Fibroblast of skin of back (primary cell): ENCODE measurements at regions not wholly inside any gene's neighbourhood (a gene's known extent, or its start where the extent isn't known, plus 50 kb on each side); places are given as distances from the start of the nearest gene placed in this dataset.
A peak's percentile ranks its signal among the peaks of the same experiment; 100 is the strongest.

Experiments used
- DNase-seq: peaks from one replicate; pipeline ENCODE4 v3.0.0-alpha.2; 2013

DNA sequence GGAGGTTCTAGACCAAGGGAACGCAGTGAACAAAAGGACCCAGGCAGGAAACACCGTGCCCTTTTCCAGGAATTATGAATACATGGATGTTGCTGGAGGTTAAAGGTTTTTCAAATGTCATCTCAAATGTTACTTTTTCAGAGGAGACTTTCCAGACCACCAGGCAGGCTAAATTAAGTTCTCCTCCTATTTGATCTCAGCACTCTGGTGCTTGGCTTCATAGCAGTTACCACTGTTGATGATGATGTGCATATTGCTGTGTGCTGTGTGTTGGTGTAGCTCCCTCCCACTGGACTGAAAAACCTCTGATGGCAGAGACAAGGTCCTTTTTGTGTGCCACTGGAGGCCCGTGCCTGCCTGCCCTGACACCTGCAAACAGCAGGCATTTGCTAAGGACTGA is 137.3 kb upstream of the PTPRM start:
- DNase-seq: no peak

- DNase-seq: no peak
These were observed 130.9 kb upstream of the PTPRM start for GRCh38 chr18:7436166-7436565.

DNA sequence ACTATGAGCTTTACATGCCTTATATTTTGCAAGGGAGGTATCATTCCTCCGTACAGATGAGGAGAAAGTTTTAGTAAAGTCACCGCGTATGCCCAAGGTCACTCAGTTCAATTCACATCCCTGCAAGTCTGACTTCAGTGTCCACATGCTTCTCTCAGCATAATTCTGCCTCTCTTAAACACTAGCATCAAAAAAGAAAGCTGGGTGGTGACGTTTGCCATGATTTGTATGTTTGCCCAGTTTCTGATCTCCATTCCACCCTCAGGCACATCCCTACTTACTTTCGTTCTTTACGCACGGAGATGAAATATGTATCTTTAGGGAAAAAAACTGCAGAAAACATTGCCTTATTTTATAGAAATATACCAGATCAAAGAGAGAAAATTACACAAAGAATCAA is 129.2 kb upstream of the PTPRM start:
- no peak for DNase-seq

GRCh38 chr18:7438646-7439045 is 128.5 kb upstream of the PTPRM start:
- no peak for DNase-seq

DNA sequence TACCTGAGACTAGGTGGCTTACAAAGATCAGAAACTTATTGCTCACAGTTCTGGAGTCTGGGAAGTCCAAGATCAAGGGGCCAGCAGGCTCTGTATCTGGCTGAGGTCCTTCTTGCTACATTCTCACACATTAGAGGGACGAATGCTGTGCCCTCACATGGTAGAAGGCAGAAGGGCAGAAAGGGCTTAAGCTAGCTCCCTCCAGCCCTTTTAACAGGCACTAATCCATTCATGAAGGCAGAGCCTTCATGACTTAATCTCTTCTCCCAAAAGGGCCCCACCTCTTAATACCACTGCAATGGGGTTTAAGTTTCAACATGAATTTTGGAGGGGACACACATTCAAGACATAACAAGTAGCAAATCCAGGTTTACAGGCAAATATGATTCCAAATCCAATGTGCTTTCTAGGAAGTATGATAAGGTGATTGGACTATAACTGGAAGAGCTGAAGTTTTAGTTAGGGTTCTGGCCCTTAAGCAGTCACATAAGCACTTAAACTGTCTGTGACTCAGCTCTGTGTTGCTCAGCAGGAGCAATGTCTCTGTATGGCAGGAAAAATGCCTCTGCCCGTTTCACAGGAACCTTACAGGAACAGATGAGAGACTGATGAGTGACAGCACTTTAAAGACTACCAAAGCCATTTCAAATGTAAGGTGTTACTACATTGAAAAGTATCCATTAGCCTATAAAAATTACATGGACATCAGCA is 119.6 kb upstream of the PTPRM start:
- no peak for DNase-seq

GRCh38 chr18:7452331-7452730 is 114.8 kb upstream of the PTPRM start:
- DNase-seq: peak; percentile 18

DNA sequence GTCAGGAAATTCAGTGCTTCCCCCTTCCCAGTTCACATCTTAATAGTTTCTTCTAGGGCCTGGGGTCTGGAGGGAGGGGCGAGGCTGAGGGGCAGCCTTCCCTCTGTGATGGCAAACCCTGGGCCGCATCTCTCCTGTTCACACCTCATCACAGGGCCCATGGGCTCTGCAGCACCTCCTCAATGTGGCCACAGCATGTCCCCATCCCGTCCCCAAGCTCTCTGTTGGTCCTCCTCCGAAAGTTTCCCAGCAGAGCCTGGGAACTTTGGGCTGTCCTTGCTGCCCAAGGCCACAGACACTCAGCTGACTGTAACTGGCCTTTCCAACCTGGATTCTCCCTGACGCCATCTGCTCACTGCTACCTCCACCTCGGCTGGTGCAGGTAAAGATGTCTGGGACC is 112.7 kb upstream of the PTPRM start:
- DNase-seq: no peak

DNA sequence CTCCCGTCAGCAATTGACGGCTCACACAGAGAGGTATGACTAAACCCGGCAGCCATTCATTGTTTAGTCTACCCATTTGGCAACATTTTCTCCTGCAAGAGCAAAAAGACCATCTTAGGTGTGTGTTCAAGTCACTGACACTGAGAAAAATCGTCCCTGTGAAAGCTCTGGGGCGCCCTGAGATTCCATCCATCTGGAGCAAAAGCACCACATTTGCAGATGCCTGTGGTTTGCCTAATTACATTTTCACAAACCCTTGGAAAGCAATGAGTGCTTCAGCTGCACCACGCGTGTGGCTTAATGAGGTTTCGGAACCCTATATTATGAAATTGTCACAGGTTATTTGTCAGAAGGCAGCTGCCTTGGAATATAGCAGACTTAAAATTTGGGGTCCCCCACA is 110.7 kb upstream of the PTPRM start:
- no peak for DNase-seq

GRCh38 chr18:7457262-7457661 is 109.9 kb upstream of the PTPRM start:
- DNase-seq: no peak

GRCh38 chr18:7458884-7459283 is 108.2 kb upstream of the PTPRM start:
- no peak for DNase-seq

GRCh38 chr18:7459851-7460770 is 107.0 kb upstream of the PTPRM start:
- DNase-seq: no peak

GRCh38 chr18:7464245-7464966 is 102.7 kb upstream of the PTPRM start:
- DNase-seq: no peak

DNA sequence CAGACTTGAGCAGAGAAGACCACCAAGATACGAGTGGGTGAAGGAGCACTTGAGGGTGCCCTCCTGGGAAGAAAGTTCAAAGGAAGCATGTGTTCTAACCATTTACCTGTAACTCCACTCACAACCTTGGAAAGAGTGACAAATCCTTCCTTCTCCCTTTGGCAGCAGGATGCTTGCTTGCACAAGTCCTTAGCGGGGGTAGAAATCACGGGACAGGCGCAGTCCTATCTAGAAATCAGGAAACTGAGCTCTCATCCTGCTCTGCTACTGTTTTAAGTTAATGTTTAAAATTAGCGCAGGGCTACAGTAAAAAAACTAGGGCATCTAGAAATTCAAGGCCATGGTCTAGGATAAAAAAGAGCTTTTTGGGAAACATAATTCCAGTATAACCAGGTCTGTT is 100.9 kb upstream of the PTPRM start:
- no peak for DNase-seq

DNA sequence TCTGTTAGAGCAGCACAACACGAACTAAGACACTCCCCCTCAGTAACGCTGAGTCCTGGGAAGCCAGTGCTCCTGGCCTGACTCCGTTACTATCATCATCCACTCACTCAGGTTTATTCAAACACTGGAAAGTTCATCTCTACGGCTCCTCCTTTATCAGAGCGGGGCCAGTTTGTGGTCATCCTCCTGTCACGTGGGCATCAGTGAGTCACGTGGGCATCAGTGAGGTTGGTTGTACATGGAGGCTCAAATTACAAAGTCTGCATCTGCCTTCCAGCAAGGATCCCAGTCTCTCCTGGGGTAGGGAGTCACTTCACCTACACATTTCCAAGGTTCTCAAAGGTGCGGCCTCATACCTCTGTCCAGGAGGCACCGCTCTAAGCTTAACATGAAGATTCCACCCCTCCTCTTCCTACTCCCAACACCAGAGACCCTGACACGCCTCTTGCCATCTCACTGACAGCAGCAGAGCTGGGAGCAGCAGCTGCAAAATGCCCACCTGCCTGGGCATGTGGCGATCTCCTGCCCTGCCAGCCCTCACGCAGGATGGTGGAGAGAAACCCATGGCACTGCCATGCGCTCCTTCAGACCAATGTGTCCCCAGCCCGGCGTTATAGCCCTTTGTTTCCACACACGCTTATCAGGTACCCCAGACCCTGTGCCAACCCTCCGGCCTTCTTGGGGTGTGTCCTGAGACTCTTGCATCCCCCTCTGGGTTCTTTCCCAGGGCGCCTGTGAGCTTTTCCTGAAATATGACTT is 99.2 kb upstream of the PTPRM start:
- peak; percentile 7 for DNase-seq

GRCh38 chr18:7470101-7470500 is 97.0 kb upstream of the PTPRM start:
- DNase-seq: no peak

GRCh38 chr18:7470503-7470902 is 96.6 kb upstream of the PTPRM start:
- no peak for DNase-seq

DNA sequence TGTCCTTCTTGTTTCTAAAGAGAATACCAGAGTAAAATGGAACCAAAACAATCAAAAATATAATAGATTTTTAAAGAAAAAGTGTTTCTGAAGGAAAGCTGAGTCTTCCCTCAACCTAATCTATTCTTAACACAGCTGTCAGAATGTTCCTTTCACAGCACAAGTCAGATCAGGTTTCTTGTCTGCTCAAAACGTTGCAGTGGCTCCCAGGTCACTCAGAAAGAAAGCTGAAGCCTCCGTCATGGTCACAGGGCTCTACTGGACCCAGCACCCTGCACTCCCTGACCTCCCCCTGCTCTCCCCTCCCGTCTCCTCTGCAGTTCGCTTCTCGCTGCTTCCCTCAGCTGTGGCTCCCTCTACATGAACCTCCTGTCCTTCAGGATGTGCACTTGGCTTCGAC is 90.7 kb upstream of the PTPRM start:
- no peak for DNase-seq

GRCh38 chr18:7479756-7480155 is 87.4 kb upstream of the PTPRM start:
- DNase-seq: no peak

GRCh38 chr18:7480879-7481278 is 86.2 kb upstream of the PTPRM start:
- no peak for DNase-seq

GRCh38 chr18:7482342-7482741 is 84.8 kb upstream of the PTPRM start:
- no peak for DNase-seq

- DNase-seq: no peak
These were observed 81.5 kb upstream of the PTPRM start for GRCh38 chr18:7485616-7486015.

DNA sequence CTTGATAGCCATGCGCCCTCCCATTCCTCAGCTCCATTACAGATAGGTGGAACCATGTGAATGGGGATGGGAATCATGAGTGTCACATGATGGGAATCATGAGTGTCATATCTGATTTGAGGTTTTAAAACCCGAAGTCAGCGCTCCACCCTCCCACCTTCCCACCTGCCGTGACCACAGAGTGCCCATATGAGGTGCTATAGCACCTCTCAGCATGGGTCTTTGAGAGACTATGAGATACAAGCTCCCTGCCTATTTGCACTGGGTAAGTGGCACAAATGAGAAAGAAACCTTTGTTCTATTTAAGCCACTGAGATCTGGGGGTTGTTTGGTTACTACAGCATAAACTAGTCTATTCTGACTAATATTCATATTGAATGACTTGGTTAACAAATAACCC is 78.5 kb upstream of the PTPRM start:
- DNase-seq: no peak

- DNase-seq: no peak
These were observed 77.0 kb upstream of the PTPRM start for GRCh38 chr18:7490104-7490503.
